RWPE2 (cell line): ENCODE measurements at regions not wholly inside any gene's neighbourhood (a gene's known extent, or its start where the extent isn't known, plus 50 kb on each side); places are given as distances from the start of the nearest gene placed in this dataset.

ENCODE experiments used
- ATAC-seq: fragments of 200-7000 bp; cut with Tn5 transposase; 3 replicates; pipeline ENCODE4 v1.9.1; 2021; ENCODE audit warnings: low read depth
- DNase-seq: peaks from one replicate; pipeline ENCODE4 v3.0.0-alpha.2; 2020; ENCODE audit warnings: low spot score
- H3K27ac ChIP-seq: fragments of 450-650 bp; 2 replicates; pipeline ENCODE4 v1.5.1; 2017; ENCODE audit warnings: mild to moderate bottlenecking; ENCODE audit not compliant: poor library complexity, severe bottlenecking
- H3K27me3 ChIP-seq: fragments of 250-450 bp; sonication (Bioruptor Pico); 2 replicates; pipeline ENCODE4 v1.5.1; 2021; ENCODE audit warnings: mild to moderate bottlenecking, moderate library complexity; ENCODE audit not compliant: insufficient read depth, poor library complexity, severe bottlenecking
- H3K36me3 ChIP-seq: fragments of 250-450 bp; sonication (Bioruptor Pico); 2 replicates; pipeline ENCODE4 v1.5.1; 2020; ENCODE audit warnings: low read depth, mild to moderate bottlenecking, moderate library complexity
- H3K4me1 ChIP-seq: fragments of 250-450 bp; sonication (Bioruptor Pico); 2 replicates; pipeline ENCODE4 v1.5.1; 2021; ENCODE audit warnings: mild to moderate bottlenecking, moderate library complexity; ENCODE audit not compliant: insufficient read depth, poor library complexity, severe bottlenecking
- H3K4me3 ChIP-seq: fragments of 250-450 bp; sonication (Bioruptor Pico); 2 replicates; pipeline ENCODE4 v1.5.1; 2021; ENCODE audit warnings: mild to moderate bottlenecking, moderate library complexity; ENCODE audit not compliant: severe bottlenecking
- H3K9me3 ChIP-seq: fragments of 250-450 bp; sonication (Bioruptor Pico); 2 replicates; pipeline ENCODE4 v1.5.1; 2021; ENCODE audit warnings: mild to moderate bottlenecking, moderate library complexity; ENCODE audit not compliant: severe bottlenecking
- CTCF ChIP-seq: fragments of 450-650 bp; IDR thresholded peaks from one replicate; pipeline ENCODE4 v1.5.1; 2017; ENCODE audit warnings: mild to moderate bottlenecking, moderate library complexity; ENCODE audit not compliant: poor library complexity, severe bottlenecking

- Histone ChIP-seq H3K36me3 (no peaks in the 10 kb centered on the region; the same call in 1 of the 2 replicates), H3K9me3 (no peaks in the 10 kb centered on the region), H3K4me1 (peaks cover 2% of the 10 kb centered on the region), H3K27me3 (no peaks in the 10 kb centered on the region), H3K4me3 (no peak overlapping the region), H3K27ac (no peak overlapping the region)
- DNase-seq = peak; percentile 62
- peak; percentile 61 for TF ChIP-seq CTCF
- ATAC-seq = peak; percentile 30; the same call in 2 of the 3 replicates
Observed at GRCh38 chr20:40970218-40970617, 58.4 kb upstream of the TOP1 start.

GRCh38 chr20:40977218-40977617 lies 51.4 kb upstream of the TOP1 start:
- Histone ChIP-seq H3K4me3 (no peak overlapping the region), H3K27ac (no peak overlapping the region), H3K9me3 (peaks cover 22% of the 10 kb centered on the region), H3K4me1 (peaks cover 8% of the 10 kb centered on the region), H3K27me3 (no peaks in the 10 kb centered on the region), H3K36me3 (no peaks in the 10 kb centered on the region)
- no peak for DNase-seq
- TF ChIP-seq CTCF = no peak
- no peak for ATAC-seq

- Histone ChIP-seq H3K27ac (no peak overlapping the region), H3K27me3 (no peaks in the 10 kb centered on the region), H3K4me1 (peaks cover 8% of the 10 kb centered on the region), H3K36me3 (no peaks in the 10 kb centered on the region), H3K9me3 (peaks cover 22% of the 10 kb centered on the region), H3K4me3 (no peak overlapping the region)
- ATAC-seq (peak; percentile 83), DNase-seq (peak; percentile 15)
- TF ChIP-seq CTCF = no peak
Observed at GRCh38 chr20:40978761-40979160, 49.9 kb upstream of the TOP1 start.
